GM11168 (cell line): ENCODE measurements at regions not wholly inside any gene's neighbourhood (a gene's known extent, or its start where the extent isn't known, plus 50 kb on each side); places are given as distances from the start of the nearest gene placed in this dataset.

Experiments
- in situ Hi-C: fragments of 300-500 bp; cut with MboI; formaldehyde crosslinking; loops from one replicate; pipeline ENCODE4 v1.12.0; 2022; ENCODE audit warnings: low sequenced_read_pairs; ENCODE audit not compliant: unreplicated experiment

DNA sequence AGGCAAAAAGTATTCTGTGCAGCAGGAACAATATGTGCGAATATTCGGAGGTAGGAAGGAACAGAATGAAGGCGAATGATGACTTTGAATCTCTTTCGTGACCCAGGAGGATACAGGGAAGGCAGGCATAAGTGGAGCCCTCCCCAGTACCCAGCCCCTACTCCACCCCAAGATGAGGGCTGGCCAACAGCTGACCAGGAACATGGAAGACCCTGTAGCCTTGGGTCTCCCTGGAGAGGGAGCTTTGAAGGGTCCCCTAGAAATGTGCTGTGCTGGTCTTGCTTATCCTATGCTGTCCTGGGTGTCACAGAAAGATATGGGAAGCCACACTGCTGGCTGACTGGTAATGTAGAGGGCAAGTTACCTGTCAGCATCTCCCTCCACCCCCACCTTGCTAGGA, 113.7 kb upstream of the NCAM1 start:
- in situ Hi-C loops: no loop called here

GRCh38 chr11:112852143-112852866, 108.9 kb upstream of the NCAM1 start:
- in situ Hi-C loops: no loop called here

- in situ Hi-C loops: no loop called here
These were observed 105.1 kb upstream of the NCAM1 start for GRCh38 chr11:112856133-112856532.

GRCh38 chr11:112856591-112856990, 104.6 kb upstream of the NCAM1 start:
- in situ Hi-C loops: no loop called here

- in situ Hi-C loops: no loop called here
These were observed 102.8 kb upstream of the NCAM1 start for GRCh38 chr11:112858289-112859023.

- in situ Hi-C loops: no loop called here
These were observed 101.4 kb upstream of the NCAM1 start for GRCh38 chr11:112859787-112860186.

DNA sequence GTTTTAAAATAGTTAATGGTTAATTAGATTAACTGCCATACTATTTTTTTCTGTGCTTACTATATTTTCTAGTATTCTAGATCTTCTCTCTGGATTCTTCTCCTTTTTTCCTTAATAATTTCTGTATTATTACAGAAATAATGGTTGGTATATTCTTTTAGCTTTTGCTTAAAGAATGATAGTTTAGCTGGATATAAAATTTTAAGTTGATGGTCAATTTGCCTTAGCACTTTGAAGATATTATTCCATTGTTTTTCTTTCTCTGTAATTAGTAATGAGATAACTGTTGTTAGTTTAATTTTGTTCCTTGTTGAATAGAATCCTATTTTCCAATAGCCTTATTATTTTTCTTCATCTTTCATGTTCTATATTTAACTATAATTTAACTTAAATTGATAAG, 99.9 kb upstream of the NCAM1 start:
- in situ Hi-C loops: no loop called here

- in situ Hi-C loops: no loop called here
These were observed 97.9 kb upstream of the NCAM1 start for GRCh38 chr11:112863305-112863704.

DNA sequence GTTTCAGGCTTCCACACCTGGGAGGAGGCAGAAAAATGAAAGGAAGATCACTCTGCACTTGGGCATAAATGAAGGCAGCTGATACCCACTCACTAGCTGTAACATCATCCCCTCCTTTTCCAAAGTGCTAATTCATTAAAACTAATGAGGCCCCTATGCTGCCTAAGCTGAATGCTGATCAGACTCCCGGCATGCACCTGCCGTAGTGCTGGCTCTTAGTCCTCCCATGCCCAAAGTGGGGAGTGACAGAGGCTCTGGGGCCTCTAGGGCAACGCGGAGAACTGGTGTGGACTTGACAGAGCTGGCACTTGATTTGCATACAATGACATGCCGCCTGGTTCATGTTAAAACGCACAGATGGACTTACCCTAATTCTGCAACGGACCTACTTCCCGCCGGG, 96.5 kb upstream of the NCAM1 start:
- in situ Hi-C loops: no loop called here

- in situ Hi-C loops: no loop called here
These were observed 89.2 kb upstream of the NCAM1 start for GRCh38 chr11:112871909-112872500.

GRCh38 chr11:112874980-112875379, 86.2 kb upstream of the NCAM1 start:
- in situ Hi-C loops: no loop called here

GRCh38 chr11:112877581-112877980, 83.6 kb upstream of the NCAM1 start:
- in situ Hi-C loops: no loop called here

DNA sequence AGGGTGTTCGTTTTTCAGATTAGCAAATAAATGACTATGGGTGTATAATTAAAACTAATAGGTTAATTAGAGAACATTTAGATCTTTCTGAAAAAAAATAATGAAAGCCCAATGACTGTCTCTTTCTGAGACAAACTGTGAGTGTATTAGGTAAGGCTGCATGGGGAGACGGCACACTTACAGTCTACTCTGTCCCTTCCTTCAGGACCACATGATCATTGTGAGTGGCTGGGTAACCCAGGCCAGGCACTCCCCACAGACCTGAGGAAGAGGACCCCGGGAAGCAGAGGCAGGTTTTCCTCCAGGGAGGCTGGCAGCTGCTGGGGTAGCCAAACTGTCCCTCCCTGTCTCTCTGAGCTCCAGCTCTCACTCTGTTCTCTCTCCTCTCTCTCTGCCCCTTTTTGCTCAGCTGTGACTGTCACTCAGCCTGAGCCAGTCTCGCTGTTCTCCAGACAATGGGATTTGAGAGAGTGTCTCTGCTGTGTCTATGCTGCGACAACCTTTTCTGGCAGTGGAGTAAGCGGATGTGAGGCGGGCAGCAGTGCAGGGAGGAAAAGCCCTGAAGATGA, 83.1 kb upstream of the NCAM1 start:
- in situ Hi-C loops: no loop called here

DNA sequence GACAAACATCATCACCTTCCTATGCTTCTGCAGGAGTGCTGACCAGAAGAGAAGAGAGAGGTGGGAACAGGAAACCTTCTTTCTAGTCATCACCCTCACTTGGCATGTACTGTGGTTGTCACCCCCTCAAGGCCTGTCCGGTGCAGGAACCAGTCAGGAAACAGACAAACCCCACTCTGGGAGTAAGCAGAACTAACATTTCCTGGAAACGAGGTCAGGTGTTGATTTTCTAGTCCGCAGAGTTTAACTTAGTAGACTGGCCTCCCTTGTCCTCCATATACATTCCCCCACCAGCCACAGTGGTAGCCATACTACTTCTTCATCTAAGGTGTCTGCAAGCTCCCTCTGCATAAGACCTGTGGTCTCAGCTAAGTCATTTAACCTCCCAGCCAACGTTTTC, 80.7 kb upstream of the NCAM1 start:
- in situ Hi-C loops: no loop called here

DNA sequence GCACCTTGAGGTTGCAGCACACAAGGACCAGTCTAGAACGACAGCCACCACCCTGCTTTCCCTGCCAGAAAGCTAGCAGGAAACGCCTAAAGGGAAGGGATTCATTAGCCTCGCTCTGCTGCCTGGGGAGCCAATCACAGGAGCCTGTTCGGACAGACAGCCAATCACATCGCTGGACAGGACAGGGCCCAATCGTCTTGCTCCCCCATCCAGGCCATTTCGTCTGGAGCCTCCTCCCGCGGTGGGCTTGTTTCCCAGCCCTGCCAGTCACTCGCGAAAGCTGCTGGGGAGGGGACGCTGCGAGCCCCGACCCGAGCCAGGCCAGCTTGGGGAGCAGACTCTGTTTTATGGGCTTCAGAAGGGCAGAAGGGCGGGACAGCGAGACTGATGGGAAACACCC, 79.8 kb upstream of the NCAM1 start:
- in situ Hi-C loops: no loop called here

DNA sequence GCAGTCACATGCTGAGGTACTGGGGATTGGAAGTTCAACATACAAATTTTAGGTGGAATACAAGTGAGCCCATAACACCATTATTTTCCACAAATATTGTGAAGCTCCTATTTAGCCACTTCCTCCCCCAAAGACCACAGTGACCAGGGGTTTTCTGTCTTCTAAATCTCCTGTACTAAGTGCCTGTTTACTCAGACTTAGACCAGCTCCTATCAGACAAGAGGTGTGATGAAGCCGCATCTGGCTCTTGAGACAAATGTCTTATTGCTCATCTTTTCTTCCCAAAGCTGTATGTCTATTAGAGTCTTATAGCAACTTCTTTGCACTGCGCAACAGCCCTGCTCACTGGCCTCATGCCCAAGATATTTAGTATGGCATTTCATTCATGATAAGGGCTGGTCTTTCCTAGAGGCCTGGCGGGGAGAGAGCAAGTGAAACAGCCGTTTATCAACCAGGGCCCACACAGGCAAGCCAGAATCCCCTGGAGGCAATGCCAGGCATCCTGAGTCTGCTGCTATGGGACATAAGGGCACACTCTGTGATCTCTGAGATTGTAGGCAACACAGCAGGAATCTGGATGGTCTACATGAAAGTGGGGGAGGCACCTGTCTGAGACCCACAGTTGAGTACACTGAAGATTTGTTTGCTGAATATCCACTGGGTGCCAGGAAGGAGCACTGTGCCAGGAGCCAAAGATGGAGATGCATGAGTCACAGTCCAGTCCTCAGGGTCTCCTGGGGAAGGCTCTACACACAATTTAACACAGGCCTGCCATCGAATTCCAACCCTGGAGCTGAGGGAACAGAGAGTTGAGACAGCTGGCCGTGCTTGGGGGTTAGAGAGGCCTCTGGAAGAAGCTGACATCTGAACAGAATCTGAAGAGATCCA, 78.5 kb upstream of the NCAM1 start:
- in situ Hi-C loops: no loop called here

DNA sequence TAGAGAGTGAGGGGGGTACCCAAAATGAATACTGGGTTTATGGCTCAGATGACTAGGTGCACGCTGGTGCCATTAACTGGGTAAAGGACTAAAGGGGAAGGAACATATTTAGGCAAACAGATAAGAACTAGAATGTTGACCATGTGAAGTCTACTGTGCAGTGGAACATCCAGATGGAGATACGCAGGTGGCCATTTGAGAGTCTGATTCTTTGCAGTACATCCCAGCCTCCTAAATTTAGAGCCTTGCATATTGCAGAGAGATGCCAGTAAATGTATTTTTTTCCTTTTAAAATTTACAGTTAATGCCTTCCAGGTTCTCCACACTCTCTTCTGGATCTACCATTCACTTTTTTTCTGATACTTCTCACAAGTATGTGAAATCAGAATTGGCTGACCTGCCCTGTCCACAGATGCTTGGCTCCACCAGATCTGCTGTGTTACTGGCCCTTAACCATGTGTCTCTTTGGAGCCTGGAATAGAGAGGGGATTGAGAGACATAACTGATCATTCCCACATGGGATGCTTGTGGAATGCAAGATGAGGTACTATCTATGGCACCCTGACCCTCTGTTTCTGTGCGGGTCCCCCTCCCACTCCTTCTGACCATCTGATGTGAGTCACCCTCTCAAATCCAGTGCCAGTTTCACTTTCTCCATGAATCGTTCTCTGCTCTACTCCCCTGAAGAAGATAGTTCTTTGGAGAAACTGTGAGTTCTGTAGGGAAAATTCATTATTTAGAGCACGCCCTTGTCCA, 77.0 kb upstream of the NCAM1 start:
- in situ Hi-C loops: no loop called here

DNA sequence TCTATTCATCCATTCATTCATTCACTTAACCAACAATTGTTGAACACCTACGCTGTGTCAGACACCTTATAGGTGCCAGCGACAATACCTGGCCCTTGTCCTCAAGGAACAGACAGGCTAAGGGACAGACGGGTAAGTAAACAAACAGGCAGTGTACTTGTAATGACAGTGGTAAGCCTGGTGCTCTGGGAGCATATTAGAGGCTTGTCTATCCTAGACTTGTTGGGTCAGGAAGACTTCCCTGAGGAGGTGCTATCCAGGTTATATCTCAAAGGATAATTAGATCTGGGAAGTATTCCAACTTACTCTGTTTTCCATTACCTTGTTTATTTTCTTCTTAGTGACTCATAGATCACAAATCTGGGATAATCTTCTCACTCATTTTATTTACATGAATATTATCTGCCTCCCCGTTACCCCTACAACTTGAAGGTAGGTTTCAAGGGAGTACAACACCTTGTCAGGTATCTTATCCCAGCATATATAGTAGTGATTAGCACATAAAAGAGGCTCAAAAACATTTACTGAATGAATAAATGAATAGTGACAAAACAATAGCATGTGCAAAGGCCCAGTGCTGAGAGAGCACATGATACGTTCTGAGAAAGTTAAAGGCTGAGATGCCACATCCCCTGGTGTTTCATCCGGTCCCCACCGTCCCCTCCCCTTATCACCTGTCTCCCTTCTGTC, 75.3 kb upstream of the NCAM1 start:
- in situ Hi-C loops: no loop called here
